Activated CD4-positive, alpha-beta T cell treated with anti-CD3 and anti-CD28 coated beads, Interleukin-2, Interleukin-6, amounts not matched to agents 100 ng/mL and 50 ng/mL, durations not matched to agents 16 hours and 8 hours (primary cell): ENCODE measurements at regions not wholly inside any gene's neighbourhood (a gene's known extent, or its start where the extent isn't known, plus 50 kb on each side); places are given as distances from the start of the nearest gene placed in this dataset.

Experiments
- DNase-seq: peaks from one replicate; pipeline ENCODE4 v3.0.0-alpha.2; 2020

GRCh38 chr1:14511796-14512585 lies 86.5 kb upstream of the KAZN start:
- DNase-seq: no peak

GRCh38 chr1:14513111-14513510 lies 85.4 kb upstream of the KAZN start:
- DNase-seq: no peak

- DNase-seq: no peak
Observed at GRCh38 chr1:14514739-14515138, 83.7 kb upstream of the KAZN start.

- no peak for DNase-seq
Observed at GRCh38 chr1:14516974-14517840, 81.3 kb upstream of the KAZN start.

- DNase-seq: no peak
Observed at GRCh38 chr1:14517841-14518180, 80.7 kb upstream of the KAZN start.

GRCh38 chr1:14519976-14520375 lies 78.5 kb upstream of the KAZN start:
- no peak for DNase-seq

GRCh38 chr1:14520514-14521163 lies 77.8 kb upstream of the KAZN start:
- no peak for DNase-seq

GRCh38 chr1:14521622-14522021 lies 76.9 kb upstream of the KAZN start:
- DNase-seq: no peak

GRCh38 chr1:14522077-14522925 lies 76.2 kb upstream of the KAZN start:
- DNase-seq: no peak

- DNase-seq: no peak
Observed at GRCh38 chr1:14522926-14523241, 75.6 kb upstream of the KAZN start.

- no peak for DNase-seq
Observed at GRCh38 chr1:14524826-14525636, 73.5 kb upstream of the KAZN start.

GRCh38 chr1:14529475-14529874 lies 69.0 kb upstream of the KAZN start:
- DNase-seq: no peak

- DNase-seq: no peak
Observed at GRCh38 chr1:14531519-14531918, 67.0 kb upstream of the KAZN start.

GRCh38 chr1:14535619-14536355 lies 62.7 kb upstream of the KAZN start:
- no peak for DNase-seq

GRCh38 chr1:14538335-14538734 lies 60.1 kb upstream of the KAZN start:
- no peak for DNase-seq

- DNase-seq: no peak
Observed at GRCh38 chr1:14539309-14539708, 59.2 kb upstream of the KAZN start.

- no peak for DNase-seq
Observed at GRCh38 chr1:14539953-14540563, 58.4 kb upstream of the KAZN start.

GRCh38 chr1:14541348-14541747 lies 57.1 kb upstream of the KAZN start:
- no peak for DNase-seq

- no peak for DNase-seq
Observed at GRCh38 chr1:14543191-14543840, 55.2 kb upstream of the KAZN start.

GRCh38 chr1:14544319-14544718 lies 54.2 kb upstream of the KAZN start:
- no peak for DNase-seq
